ENCODE measurements at regions not wholly inside any gene's neighbourhood (a gene's known extent, or its start where the extent isn't known, plus 50 kb on each side); places are given as distances from the start of the nearest gene placed in this dataset.

GRCh38 chr4:78689700-78690323 is 86.3 kb upstream of the BMP2K start:
- TF ChIP-seq, protein P1, sequence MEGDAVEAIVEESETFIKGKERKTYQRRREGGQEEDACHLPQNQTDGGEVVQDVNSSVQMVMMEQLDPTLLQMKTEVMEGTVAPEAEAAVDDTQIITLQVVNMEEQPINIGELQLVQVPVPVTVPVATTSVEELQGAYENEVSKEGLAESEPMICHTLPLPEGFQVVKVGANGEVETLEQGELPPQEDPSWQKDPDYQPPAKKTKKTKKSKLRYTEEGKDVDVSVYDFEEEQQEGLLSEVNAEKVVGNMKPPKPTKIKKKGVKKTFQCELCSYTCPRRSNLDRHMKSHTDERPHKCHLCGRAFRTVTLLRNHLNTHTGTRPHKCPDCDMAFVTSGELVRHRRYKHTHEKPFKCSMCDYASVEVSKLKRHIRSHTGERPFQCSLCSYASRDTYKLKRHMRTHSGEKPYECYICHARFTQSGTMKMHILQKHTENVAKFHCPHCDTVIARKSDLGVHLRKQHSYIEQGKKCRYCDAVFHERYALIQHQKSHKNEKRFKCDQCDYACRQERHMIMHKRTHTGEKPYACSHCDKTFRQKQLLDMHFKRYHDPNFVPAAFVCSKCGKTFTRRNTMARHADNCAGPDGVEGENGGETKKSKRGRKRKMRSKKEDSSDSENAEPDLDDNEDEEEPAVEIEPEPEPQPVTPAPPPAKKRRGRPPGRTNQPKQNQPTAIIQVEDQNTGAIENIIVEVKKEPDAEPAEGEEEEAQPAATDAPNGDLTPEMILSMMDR (IDR thresholded peaks at IDR 0.05; ENCODE audit: borderline replicate concordance, extremely low read depth, low read length, poor library complexity, severe bottlenecking) = no peak
- TF ChIP-seq EZH2 (IDR thresholded peaks at IDR 0.05; ENCODE audit: borderline replicate concordance, low read depth, low read length, severe bottlenecking) = no peak

Data from DND-41 (cell line).